Kidney (tissue), 13 donors: ENCODE measurements at regions not wholly inside any gene's neighbourhood (a gene's known extent, or its start where the extent isn't known, plus 50 kb on each side); places are given as distances from the start of the nearest gene placed in this dataset.

Experiments
- DNase-seq, 5 donors: peaks; one replicate each; pipeline ENCODE4 v3.0.0-alpha.2; 2013 to 2020
- FAIRE-seq: peaks from 2 replicates; lab custom pipeline; 2012; peaks lifted over from hg19 to GRCh38; lab: Jason Lieb, UNC
- H3K27ac ChIP-seq, 2 donors: one replicate each; pipeline ENCODE4 v1.7.0; 2013; ENCODE audit warnings: low read depth in 2 of 2, low read length in 2 of 2, inconsistent platforms in 1 of 2
- H3K27me3 ChIP-seq: one replicate; pipeline ENCODE4 v1.7.1; 2013; ENCODE audit warnings: low read length, inconsistent platforms; ENCODE audit not compliant: control insufficient read depth, insufficient read depth
- H3K36me3 ChIP-seq, 3 donors: one replicate each; pipeline versions ENCODE4 v1.7.0 to v1.7.1; 2013; ENCODE audit warnings: low read length in 3 of 3, control low read depth in 1 of 3, inconsistent platforms in 1 of 3; ENCODE audit not compliant: insufficient read depth in 3 of 3, control insufficient read depth in 2 of 3
- H3K4me1 ChIP-seq, 3 donors: one replicate each; pipeline versions ENCODE4 v1.7.0 to v1.7.1; 2013; ENCODE audit warnings: low read length in 3 of 3, inconsistent platforms in 1 of 3, low read depth in 1 of 3; ENCODE audit not compliant: control insufficient read depth in 2 of 3, insufficient read depth in 2 of 3
- H3K4me3 ChIP-seq, 3 donors: one replicate each; pipeline versions ENCODE4 v1.7.0 to v1.8.1; 2013; ENCODE audit warnings: low read length in 3 of 3, control low read depth in 1 of 3, inconsistent platforms in 1 of 3
- H3K9ac ChIP-seq, 3 donors: one replicate each; pipeline versions ENCODE4 v1.7.0 to v1.7.1; 2013; ENCODE audit warnings: low read length in 3 of 3, control low read depth in 1 of 3, inconsistent platforms in 1 of 3
- H3K9me3 ChIP-seq, 3 donors: one replicate each; pipeline versions ENCODE4 v1.7.0 to v1.7.1; 2013; ENCODE audit warnings: low read length in 3 of 3, control low read depth in 1 of 3, inconsistent platforms in 1 of 3; ENCODE audit not compliant: control insufficient read depth in 2 of 3, insufficient read depth in 1 of 3
- intact Hi-C: fragments of 100-400 bp; cut with DNase I; formaldehyde crosslinking; loops from one replicate; pipeline ENCODE4 v1.11.1; 2022
- TF ChIP-seq, protein P1 (sequence below): IDR thresholded peaks from 3 replicates; pipeline ENCODE4 v1.5.1; 2012; ENCODE audit warnings: mild to moderate bottlenecking, moderate library complexity, borderline replicate concordance; ENCODE audit not compliant: insufficient read depth; ENCODE audit errors: extremely low read depth
- donor health status: control.
- donor health status: control.
- donor health status: control.
- donor health status: control.
- donor health status: control.
- donor health status: DM: yes; HTN: yes; CAD: no.
- donor health status: Normal renal cell carcinoma (clear cell type).

DNA sequence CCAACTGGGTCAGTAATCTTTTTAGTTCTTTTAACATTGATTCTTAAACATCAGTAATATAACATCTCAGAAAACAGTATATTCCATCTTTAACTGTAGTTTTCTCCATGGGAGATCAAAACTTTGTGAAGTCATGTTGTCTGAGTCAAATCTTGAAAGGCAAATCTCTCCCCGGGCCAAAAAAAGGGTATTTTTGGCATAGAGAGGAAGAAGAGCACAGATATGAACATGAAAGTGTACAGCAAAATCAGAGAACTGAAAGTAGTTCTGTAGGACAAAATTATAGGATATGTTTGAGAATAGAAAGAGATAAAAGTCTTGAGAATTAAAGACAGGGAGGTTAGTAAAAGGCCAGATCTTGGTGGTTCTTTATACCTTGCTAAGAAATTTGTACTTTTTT is 176.4 kb upstream of the GYPA start:
- H3K4me1 ChIP-seq, result no peaks in the 10 kb centered on the region

DNA sequence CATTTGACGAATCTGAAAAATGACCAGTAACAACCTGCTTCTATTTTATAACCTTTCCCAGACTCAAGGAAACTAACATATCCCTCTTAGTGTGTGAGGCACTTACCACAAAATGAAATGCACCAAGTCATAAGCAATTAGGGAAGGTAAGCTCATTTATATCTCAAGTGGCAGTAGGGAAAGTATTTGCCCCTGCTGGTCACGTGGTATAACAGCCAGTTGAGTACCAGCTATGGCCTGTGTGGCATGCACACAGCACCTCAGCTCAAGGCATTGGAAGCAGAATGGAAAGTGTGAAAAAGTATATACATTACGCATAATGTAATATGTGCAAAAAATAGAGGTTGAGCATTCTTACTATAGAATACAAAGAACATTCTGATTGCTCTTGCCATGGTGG is 178.3 kb upstream of the GYPA start:
- H3K9ac ChIP-seq, result no peak overlapping the region
- TF ChIP-seq, protein P1, sequence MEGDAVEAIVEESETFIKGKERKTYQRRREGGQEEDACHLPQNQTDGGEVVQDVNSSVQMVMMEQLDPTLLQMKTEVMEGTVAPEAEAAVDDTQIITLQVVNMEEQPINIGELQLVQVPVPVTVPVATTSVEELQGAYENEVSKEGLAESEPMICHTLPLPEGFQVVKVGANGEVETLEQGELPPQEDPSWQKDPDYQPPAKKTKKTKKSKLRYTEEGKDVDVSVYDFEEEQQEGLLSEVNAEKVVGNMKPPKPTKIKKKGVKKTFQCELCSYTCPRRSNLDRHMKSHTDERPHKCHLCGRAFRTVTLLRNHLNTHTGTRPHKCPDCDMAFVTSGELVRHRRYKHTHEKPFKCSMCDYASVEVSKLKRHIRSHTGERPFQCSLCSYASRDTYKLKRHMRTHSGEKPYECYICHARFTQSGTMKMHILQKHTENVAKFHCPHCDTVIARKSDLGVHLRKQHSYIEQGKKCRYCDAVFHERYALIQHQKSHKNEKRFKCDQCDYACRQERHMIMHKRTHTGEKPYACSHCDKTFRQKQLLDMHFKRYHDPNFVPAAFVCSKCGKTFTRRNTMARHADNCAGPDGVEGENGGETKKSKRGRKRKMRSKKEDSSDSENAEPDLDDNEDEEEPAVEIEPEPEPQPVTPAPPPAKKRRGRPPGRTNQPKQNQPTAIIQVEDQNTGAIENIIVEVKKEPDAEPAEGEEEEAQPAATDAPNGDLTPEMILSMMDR, result no peak
- FAIRE-seq (no peak), DNase-seq (no peak)
- no peak overlapping the region for H3K4me3 ChIP-seq
- intact Hi-C loops, result no loop called here
- no peaks in the 10 kb centered on the region for H3K4me1 ChIP-seq
- peaks cover 0 to 12% (median 2%) of the 10 kb centered on the region in 3 donors for H3K9me3 ChIP-seq
- H3K36me3 ChIP-seq, result no peaks in the 10 kb centered on the region
- no peaks in the 10 kb centered on the region for H3K27me3 ChIP-seq
- H3K27ac ChIP-seq, result no peak overlapping the region

More for the DNA sequence above, 176.4 kb upstream of the GYPA start:
- Histone ChIP-seq H3K27me3 (no peaks in the 10 kb centered on the region), H3K27ac (no peak overlapping the region), H3K4me3 (no peak overlapping the region), H3K9me3 (peaks cover 0 to 12% (median 2%) of the 10 kb centered on the region in 3 donors), H3K9ac (no peak overlapping the region), H3K36me3 (no peaks in the 10 kb centered on the region)
- no peak for DNase-seq
- TF ChIP-seq, protein P1, result no peak
- no peak for FAIRE-seq
- intact Hi-C loops, result no loop called here

DNA sequence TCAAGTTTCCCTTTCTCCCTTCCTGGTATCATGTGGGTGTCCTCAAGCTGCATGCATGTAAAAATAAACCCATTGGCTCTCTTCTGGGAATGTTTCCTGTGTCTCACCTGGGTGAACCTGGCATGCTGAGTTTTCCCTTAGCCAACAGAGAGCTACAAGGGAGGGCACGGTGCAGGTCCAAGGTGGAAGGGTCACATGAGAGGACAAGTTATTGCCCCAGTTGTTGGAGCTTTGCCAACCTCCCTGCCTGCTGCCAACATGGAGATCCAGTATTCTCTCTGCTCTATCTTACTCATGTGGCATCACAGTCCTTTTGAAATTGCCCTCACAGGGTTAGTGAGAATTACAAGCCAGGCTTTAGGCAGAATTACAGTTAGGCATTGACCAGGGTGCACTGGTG is 196.1 kb upstream of the GYPA start:
- Histone ChIP-seq H3K36me3 (no peaks in the 10 kb centered on the region), H3K9ac (no peak overlapping the region), H3K9me3 (peaks cover 0 to 4% (median 0%) of the 10 kb centered on the region in 3 donors), H3K4me3 (no peak overlapping the region), H3K27ac (no peak overlapping the region), H3K27me3 (no peaks in the 10 kb centered on the region), H3K4me1 (peaks cover 0 to 6% (median 0%) of the 10 kb centered on the region in 3 donors)
- no peak for FAIRE-seq
- TF ChIP-seq, protein P1, result no peak
- intact Hi-C loops, result no loop called here
- DNase-seq, result no peak

DNA sequence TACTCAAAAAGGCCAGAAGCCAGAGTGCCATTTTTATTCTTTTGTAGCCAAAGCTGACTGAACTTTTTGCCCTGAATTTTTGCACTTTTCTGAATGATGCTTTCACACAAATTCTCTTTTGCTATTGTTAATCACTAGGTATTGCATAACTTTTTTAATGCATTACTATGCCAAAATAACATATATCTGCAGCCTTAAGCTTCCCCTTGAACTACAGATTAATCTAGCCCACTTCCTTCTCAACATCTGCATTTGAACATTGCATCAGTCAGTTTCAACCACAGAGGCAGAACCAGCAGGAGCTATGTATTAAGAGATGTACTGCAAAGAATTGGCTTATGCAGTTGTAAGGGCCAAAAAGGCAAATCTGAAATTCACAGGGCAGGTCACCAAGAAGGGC is 197.6 kb upstream of the GYPA start:
- Histone ChIP-seq H3K4me1 (peaks cover 0 to 6% (median 0%) of the 10 kb centered on the region in 3 donors), H3K9ac (no peak overlapping the region), H3K9me3 (peaks cover 0 to 4% (median 0%) of the 10 kb centered on the region in 3 donors), H3K27ac (no peak overlapping the region), H3K36me3 (no peaks in the 10 kb centered on the region), H3K4me3 (no peak overlapping the region), H3K27me3 (no peaks in the 10 kb centered on the region)
- DNase-seq (no peak), FAIRE-seq (no peak)
- intact Hi-C loops, result no loop called here
- TF ChIP-seq, protein P1, result no peak
